ENCODE measurements at regions not wholly inside any gene's neighbourhood (a gene's known extent, or its start where the extent isn't known, plus 50 kb on each side); places are given as distances from the start of the nearest gene placed in this dataset.

DNA sequence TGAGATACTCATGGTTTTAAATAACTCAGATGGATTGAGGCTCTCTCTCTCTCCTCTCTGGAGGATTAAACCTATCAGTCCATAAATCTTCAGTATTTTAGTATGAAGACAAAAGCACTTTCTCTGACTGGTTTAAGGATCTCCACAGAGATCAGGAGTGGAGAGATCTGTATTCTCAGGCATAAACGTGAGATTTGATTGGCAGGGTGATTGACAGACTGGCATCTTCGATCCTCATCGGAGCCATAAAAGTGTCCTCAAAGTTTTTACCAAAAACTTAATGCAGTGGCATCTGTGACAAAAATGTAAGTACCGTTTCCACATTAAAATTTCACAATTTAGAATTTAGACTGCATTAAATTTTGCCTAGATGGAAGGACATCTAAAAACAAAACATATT is 870.1 kb downstream of the KCNJ2 start:
- H3K4me1 ChIP-seq, result no peaks in the 10 kb centered on the region
- WGBS, 2 donors, result 78 to 84% methylated on average over 4 of the region's 4 CpGs
- TF ChIP-seq, protein P1, sequence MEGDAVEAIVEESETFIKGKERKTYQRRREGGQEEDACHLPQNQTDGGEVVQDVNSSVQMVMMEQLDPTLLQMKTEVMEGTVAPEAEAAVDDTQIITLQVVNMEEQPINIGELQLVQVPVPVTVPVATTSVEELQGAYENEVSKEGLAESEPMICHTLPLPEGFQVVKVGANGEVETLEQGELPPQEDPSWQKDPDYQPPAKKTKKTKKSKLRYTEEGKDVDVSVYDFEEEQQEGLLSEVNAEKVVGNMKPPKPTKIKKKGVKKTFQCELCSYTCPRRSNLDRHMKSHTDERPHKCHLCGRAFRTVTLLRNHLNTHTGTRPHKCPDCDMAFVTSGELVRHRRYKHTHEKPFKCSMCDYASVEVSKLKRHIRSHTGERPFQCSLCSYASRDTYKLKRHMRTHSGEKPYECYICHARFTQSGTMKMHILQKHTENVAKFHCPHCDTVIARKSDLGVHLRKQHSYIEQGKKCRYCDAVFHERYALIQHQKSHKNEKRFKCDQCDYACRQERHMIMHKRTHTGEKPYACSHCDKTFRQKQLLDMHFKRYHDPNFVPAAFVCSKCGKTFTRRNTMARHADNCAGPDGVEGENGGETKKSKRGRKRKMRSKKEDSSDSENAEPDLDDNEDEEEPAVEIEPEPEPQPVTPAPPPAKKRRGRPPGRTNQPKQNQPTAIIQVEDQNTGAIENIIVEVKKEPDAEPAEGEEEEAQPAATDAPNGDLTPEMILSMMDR (IDR thresholded peaks at IDR 0.05), result no peak
- intact Hi-C loops (cut with DNase I), result no loop called here
- H3K36me3 ChIP-seq, result no peaks in the 10 kb centered on the region
- no peaks in the 10 kb centered on the region for H3K9me3 ChIP-seq
- H3K4me3 ChIP-seq, result no peak overlapping the region
- H3K27me3 ChIP-seq, result peaks cover 0 to 8% (median 0%) of the 10 kb centered on the region in 7 donors
- DNase-seq (no peak), ATAC-seq (no peak)
- no peak overlapping the region for H3K27ac ChIP-seq

DNA sequence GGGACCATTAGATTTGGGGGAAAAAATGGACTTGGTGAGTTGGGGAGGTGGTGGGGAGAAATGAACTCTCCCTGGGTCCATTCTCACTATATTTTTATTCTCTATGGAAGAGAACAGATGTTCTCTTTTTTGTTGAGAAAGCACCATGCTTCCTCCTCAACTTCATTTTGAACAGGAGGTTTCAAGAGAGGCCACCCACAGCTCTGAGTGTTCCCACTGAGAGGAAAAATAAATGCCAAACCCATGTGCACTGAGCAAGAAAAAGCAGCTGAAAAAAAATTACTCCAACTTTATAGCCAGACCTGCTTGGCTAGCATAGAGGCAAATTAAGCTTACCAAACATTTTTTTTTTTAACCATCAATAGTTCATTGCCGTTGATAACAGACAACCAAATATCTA is 883.6 kb downstream of the KCNJ2 start:
- WGBS, 2 donors, result 73 to 100% methylated on average over 1 of the region's 1 CpG
- intact Hi-C loops (cut with DNase I), result no loop called here
- ATAC-seq, result no peak

DNA sequence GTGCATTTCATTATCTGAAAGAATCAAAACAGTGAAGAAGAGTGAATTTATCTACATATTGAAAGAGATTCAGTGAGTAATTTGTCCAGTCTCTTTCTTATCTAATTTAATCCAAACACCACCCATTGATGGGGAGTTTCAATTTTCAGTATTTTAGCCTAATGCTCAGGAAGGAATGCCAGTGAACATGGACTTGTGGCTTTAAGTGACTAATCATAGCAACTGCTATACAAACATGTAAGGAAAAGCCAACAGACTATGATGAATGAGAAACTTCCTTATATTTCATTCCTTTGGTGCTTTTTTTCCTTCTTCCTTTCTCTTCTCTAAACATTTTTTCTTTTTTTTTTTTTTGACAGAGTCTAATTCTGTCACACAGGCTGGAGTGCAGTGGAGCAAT is 885.8 kb downstream of the KCNJ2 start:
- no peak overlapping the region for H3K4me3 ChIP-seq
- peaks cover 0 to 34% (median 0%) of the 10 kb centered on the region in 11 donors for H3K9me3 ChIP-seq
- TF ChIP-seq, protein P1 (IDR thresholded peaks at IDR 0.05), result no peak
- no peak overlapping the region for H3K27ac ChIP-seq
- H3K27me3 ChIP-seq, result peaks cover 0 to 4% (median 0%) of the 10 kb centered on the region in 7 donors
- no peak for ATAC-seq
- H3K36me3 ChIP-seq, result no peaks in the 10 kb centered on the region
- no peak for DNase-seq
- no peaks in the 10 kb centered on the region for H3K4me1 ChIP-seq
- intact Hi-C loops (cut with DNase I), result no loop called here

More for the DNA sequence above, 883.6 kb downstream of the KCNJ2 start:
- no peaks in the 10 kb centered on the region for H3K4me1 ChIP-seq
- H3K9me3 ChIP-seq, result peaks cover 0 to 21% (median 0%) of the 10 kb centered on the region in 11 donors
- H3K36me3 ChIP-seq, result no peaks in the 10 kb centered on the region
- H3K27ac ChIP-seq, result no peak overlapping the region
- TF ChIP-seq, protein P1 (IDR thresholded peaks at IDR 0.05), result no peak
- DNase-seq, result no peak
- no peak overlapping the region for H3K4me3 ChIP-seq
- H3K27me3 ChIP-seq, result peaks cover 0 to 4% (median 0%) of the 10 kb centered on the region in 7 donors

DNA sequence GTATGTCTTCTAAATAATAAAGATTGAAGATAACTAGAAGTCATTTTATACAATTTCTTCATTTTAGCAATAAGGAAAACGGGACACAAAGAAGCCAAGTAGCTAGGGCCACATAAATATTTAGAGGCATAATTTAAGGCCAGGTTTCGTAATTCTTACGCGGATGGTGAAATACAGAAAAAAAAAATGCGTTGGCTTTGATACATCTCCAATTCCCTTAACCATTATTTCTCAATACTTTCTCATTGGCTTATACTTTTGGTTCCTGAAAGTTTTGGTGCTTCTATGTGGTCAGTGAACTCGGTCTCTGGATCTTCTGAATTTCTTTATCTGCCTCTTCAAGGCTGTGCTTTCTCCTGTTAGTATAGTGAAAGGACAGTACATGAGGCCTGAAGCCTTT is 888.1 kb downstream of the KCNJ2 start:
- Histone ChIP-seq H3K27ac (no peak overlapping the region), H3K27me3 (no peaks in the 10 kb centered on the region), H3K4me3 (no peak overlapping the region), H3K36me3 (no peaks in the 10 kb centered on the region), H3K4me1 (no peaks in the 10 kb centered on the region), H3K9me3 (peaks cover 0 to 40% (median 0%) of the 10 kb centered on the region in 11 donors)
- intact Hi-C loops (cut with DNase I), result no loop called here
- TF ChIP-seq, protein P1 (IDR thresholded peaks at IDR 0.05), result no peak
- no peak for ATAC-seq
- no peak for DNase-seq
- 84 to 86% methylated on average over 6 of the region's 6 CpGs for WGBS, 2 donors
